Fibroblast of skin of abdomen (primary cell): ENCODE measurements at regions not wholly inside any gene's neighbourhood (a gene's known extent, or its start where the extent isn't known, plus 50 kb on each side); places are given as distances from the start of the nearest gene placed in this dataset.
"Not testable (repeated sequence)": the region's sequence is repeated elsewhere in the genome, so short reads cannot be mapped to it uniquely, and the experiment has no call there.

Source experiments
- DNase-seq: peaks from one replicate; pipeline ENCODE4 v3.0.0-alpha.2; 2013

GRCh38 chr2:153420394-153420793 is 58.2 kb downstream of the RPRM start:
- DNase-seq, result no peak

- no peak for DNase-seq
Observed at GRCh38 chr2:153417077-153417476, 61.5 kb downstream of the RPRM start.

- DNase-seq, result no peak
Observed at GRCh38 chr2:153416071-153416470, 62.5 kb downstream of the RPRM start.

- no peak for DNase-seq
Observed at GRCh38 chr2:153408710-153409385, 69.7 kb downstream of the RPRM start.

GRCh38 chr2:153405196-153405595 is 73.4 kb downstream of the RPRM start:
- DNase-seq, result no peak

- no peak for DNase-seq
Observed at GRCh38 chr2:153404792-153405191, 73.8 kb downstream of the RPRM start.

GRCh38 chr2:153403940-153404339 is 74.6 kb downstream of the RPRM start:
- DNase-seq, result no peak

- not testable (repeated sequence) for DNase-seq
Observed at GRCh38 chr2:153403352-153403751, 75.2 kb downstream of the RPRM start.

- DNase-seq, result peak; percentile 53
Observed at GRCh38 chr2:153394686-153395085, 83.9 kb downstream of the RPRM start.

GRCh38 chr2:153394247-153394646 is 84.3 kb downstream of the RPRM start:
- DNase-seq, result peak; percentile 28

GRCh38 chr2:153393518-153393917 is 85.0 kb downstream of the RPRM start:
- no peak for DNase-seq

GRCh38 chr2:153391131-153391530 is 87.4 kb downstream of the RPRM start:
- no peak for DNase-seq

GRCh38 chr2:153388246-153388645 is 90.3 kb downstream of the RPRM start:
- peak; percentile 83 for DNase-seq

GRCh38 chr2:153387203-153387602 is 91.4 kb downstream of the RPRM start:
- no peak for DNase-seq

- peak; percentile 79 for DNase-seq
Observed at GRCh38 chr2:153386481-153386897, 92.1 kb downstream of the RPRM start.

- DNase-seq, result no peak
Observed at GRCh38 chr2:153373510-153374279, 104.9 kb downstream of the RPRM start.

GRCh38 chr2:153360239-153360638 is 118.3 kb downstream of the RPRM start:
- DNase-seq, result no peak

- no peak for DNase-seq
Observed at GRCh38 chr2:153354377-153354776, 124.2 kb downstream of the RPRM start.

GRCh38 chr2:153349603-153350002 is 129.0 kb downstream of the RPRM start:
- no peak for DNase-seq

- DNase-seq, result no peak
Observed at GRCh38 chr2:153347818-153348495, 130.6 kb downstream of the RPRM start.

GRCh38 chr2:153320879-153321278 is 157.7 kb downstream of the RPRM start:
- no peak for DNase-seq

GRCh38 chr2:153311432-153311831 is 167.1 kb downstream of the RPRM start:
- DNase-seq, result no peak

- DNase-seq, result no peak
Observed at GRCh38 chr2:153308466-153308865, 170.1 kb downstream of the RPRM start.

- DNase-seq, result no peak
Observed at GRCh38 chr2:153307223-153307622, 171.3 kb downstream of the RPRM start.
